H1 (cell line): ENCODE measurements at regions not wholly inside any gene's neighbourhood (a gene's known extent, or its start where the extent isn't known, plus 50 kb on each side); places are given as distances from the start of the nearest gene placed in this dataset.

Experiments used
- ATF3 ChIP-seq: IDR thresholded peaks from 2 replicates; pipeline ENCODE4 v1.6.1; 2011; ENCODE audit warnings: low read depth, mild to moderate bottlenecking, low read length; ENCODE audit not compliant: insufficient read depth
- CHD7 ChIP-seq: fragments of 300-600 bp; sonication (generic); IDR thresholded peaks from 2 replicates; pipeline ENCODE4 v1.7.1; 2012; ENCODE audit warnings: low read length, moderate library complexity, mild to moderate bottlenecking, inconsistent platforms; ENCODE audit not compliant: insufficient replicate concordance
- EP300 ChIP-seq, 2 experiments: IDR thresholded peaks; 1 replicate in 1 of 2; 2 replicates in 1 of 2; pipeline ENCODE4 v1.6.1; 2011 to 2012; ENCODE audit warnings: low read depth in 2 of 2, low read length in 2 of 2, mild to moderate bottlenecking in 2 of 2, borderline replicate concordance in 1 of 2, inconsistent platforms in 1 of 2, moderate library complexity in 1 of 2
- EZH2 ChIP-seq: fragments of 200-600 bp; sonication (generic); IDR thresholded peaks from 2 replicates; pipeline ENCODE4 v1.7.1; 2012; ENCODE audit warnings: low read depth, mild to moderate bottlenecking, moderate library complexity, low read length, inconsistent platforms; ENCODE audit not compliant: severe bottlenecking
- HDAC2 ChIP-seq, 2 experiments: fragments of 300-600 bp in 1 of 2; sonication (generic) in 1 of 2; IDR thresholded peaks; 2 replicates each; pipeline ENCODE4 v1.6.1; 2011 to 2012; ENCODE audit warnings: low read depth in 2 of 2, low read length in 2 of 2, mild to moderate bottlenecking in 2 of 2, moderate library complexity in 2 of 2, borderline replicate concordance in 1 of 2, inconsistent platforms in 1 of 2
- RAD21 ChIP-seq, 2 experiments: IDR thresholded peaks in 1 of 2; conservative IDR thresholded peaks in 1 of 2; 2 replicates each; pipeline ENCODE4 v1.6.1; 2011; ENCODE audit warnings: low read depth in 2 of 2, low read length in 2 of 2, improper control_type of control experiment in 1 of 2, inconsistent platforms in 1 of 2, mild to moderate bottlenecking in 1 of 2, moderate library complexity in 1 of 2
- RFX5 ChIP-seq: IDR thresholded peaks from 2 replicates; pipeline ENCODE4 v1.6.1; 2011; ENCODE audit warnings: low read depth, low read length, improper control_type of control experiment, borderline replicate concordance
- SIRT6 ChIP-seq: IDR thresholded peaks from one replicate; pipeline ENCODE4 v1.7.1; 2012; ENCODE audit warnings: low read length, inconsistent platforms
- SP4 ChIP-seq: IDR thresholded peaks from 2 replicates; pipeline ENCODE4 v1.6.1; 2012; ENCODE audit warnings: low read length, inconsistent platforms

- TF ChIP-seq CHD7 (no peak), HDAC2 (IDR thresholded peaks at IDR 0.05; ENCODE audit: borderline replicate concordance in 1 of 2, low read depth in 2 of 2, low read length in 2 of 2) (no peak), EZH2 (no peak), SP4 (no peak), ATF3 (no peak), RAD21 (IDR thresholded peaks at IDR 0.05 in 1 of 2, conservative IDR thresholded peaks at IDR 0.05 in 1 of 2; ENCODE audit: low read depth in 2 of 2, low read length in 2 of 2) (no peak), SIRT6 (no peak), EP300 (IDR thresholded peaks at IDR 0.05; ENCODE audit: borderline replicate concordance in 1 of 2, low read depth in 2 of 2, low read length in 2 of 2) (no peak), RFX5 (no peak)
Observed at GRCh38 chrX:39760930-39761329, 336.8 kb downstream of the BCOR start (continued).
